ENCODE measurements at regions not wholly inside any gene's neighbourhood (a gene's known extent, or its start where the extent isn't known, plus 50 kb on each side); places are given as distances from the start of the nearest gene placed in this dataset.

DNA sequence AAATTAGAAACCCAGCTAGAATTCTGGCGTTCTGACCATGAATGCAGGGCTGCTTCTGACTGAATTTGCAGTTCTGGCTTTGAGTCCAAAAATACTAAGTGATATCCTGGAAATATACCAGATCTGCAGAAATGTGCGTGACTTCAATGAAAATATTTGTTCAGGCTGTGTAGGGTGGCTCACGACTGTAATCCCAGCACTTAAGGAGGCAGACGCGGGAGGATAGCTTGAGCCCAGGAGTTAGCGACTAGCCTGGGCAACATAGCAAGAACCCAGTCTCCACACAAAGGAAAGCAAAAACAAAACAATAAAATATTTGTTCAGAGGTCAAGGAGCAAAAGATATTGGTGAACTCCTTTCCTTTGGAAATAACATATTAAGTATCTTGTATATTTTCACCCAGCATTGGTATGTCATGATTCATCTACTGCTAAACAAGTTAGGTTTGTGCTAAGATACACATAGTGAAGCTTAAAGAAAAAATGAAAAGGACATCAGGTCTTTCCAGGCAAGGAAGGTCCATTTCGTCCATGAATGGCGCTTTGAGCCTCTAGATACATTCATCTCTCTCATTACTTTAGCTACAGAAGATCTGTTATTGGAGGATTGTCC, 239.2 kb downstream of the CMPK2 start (continued):
- TF ChIP-seq, protein P1, sequence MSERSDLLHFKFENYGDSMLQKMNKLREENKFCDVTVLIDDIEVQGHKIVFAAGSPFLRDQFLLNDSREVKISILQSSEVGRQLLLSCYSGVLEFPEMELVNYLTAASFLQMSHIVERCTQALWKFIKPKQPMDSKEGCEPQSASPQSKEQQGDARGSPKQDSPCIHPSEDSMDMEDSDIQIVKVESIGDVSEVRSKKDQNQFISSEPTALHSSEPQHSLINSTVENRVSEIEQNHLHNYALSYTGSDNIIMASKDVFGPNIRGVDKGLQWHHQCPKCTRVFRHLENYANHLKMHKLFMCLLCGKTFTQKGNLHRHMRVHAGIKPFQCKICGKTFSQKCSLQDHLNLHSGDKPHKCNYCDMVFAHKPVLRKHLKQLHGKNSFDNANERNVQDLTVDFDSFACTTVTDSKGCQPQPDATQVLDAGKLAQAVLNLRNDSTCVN (CRISPR knock-in tag; IDR thresholded peaks at IDR 0.05; ENCODE audit: borderline replicate concordance), result no peak
- TF ChIP-seq, protein P2, sequence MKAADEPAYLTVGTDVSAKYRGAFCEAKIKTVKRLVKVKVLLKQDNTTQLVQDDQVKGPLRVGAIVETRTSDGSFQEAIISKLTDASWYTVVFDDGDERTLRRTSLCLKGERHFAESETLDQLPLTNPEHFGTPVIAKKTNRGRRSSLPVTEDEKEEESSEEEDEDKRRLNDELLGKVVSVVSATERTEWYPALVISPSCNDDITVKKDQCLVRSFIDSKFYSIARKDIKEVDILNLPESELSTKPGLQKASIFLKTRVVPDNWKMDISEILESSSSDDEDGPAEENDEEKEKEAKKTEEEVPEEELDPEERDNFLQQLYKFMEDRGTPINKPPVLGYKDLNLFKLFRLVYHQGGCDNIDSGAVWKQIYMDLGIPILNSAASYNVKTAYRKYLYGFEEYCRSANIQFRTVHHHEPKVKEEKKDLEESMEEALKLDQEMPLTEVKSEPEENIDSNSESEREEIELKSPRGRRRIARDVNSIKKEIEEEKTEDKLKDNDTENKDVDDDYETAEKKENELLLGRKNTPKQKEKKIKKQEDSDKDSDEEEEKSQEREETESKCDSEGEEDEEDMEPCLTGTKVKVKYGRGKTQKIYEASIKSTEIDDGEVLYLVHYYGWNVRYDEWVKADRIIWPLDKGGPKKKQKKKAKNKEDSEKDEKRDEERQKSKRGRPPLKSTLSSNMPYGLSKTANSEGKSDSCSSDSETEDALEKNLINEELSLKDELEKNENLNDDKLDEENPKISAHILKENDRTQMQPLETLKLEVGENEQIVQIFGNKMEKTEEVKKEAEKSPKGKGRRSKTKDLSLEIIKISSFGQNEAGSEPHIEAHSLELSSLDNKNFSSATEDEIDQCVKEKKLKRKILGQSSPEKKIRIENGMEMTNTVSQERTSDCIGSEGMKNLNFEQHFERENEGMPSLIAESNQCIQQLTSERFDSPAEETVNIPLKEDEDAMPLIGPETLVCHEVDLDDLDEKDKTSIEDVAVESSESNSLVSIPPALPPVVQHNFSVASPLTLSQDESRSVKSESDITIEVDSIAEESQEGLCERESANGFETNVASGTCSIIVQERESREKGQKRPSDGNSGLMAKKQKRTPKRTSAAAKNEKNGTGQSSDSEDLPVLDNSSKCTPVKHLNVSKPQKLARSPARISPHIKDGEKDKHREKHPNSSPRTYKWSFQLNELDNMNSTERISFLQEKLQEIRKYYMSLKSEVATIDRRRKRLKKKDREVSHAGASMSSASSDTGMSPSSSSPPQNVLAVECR (CRISPR knock-in tag; IDR thresholded peaks at IDR 0.05; ENCODE audit: borderline replicate concordance), result no peak
- TF ChIP-seq KDM2A (CRISPR knock-in tag; IDR thresholded peaks at IDR 0.05; ENCODE audit: borderline replicate concordance, low read depth) (no peak), FOXA1 (IDR thresholded peaks at IDR 0.05) (no peak), FOXA1 (CRISPR knock-in tag; IDR thresholded peaks at IDR 0.05) (no peak)

- no peaks in the 10 kb centered on the region for H4K20me1 ChIP-seq (ENCODE audit: insufficient read depth, low read length)
- no peak overlapping the region for H2AFZ ChIP-seq (ENCODE audit: low read length)
- H3K4me2 ChIP-seq (ENCODE audit: low read depth, low read length), result no peak overlapping the region
- DNase-seq (ENCODE audit: low spot score) (no peak), FAIRE-seq (no peak), ATAC-seq (no peak)
- no peak overlapping the region for H3K4me3 ChIP-seq (replicated peaks in 1 of 3; ENCODE audit: insufficient read depth in 1 of 3, low read depth in 2 of 3, low read length in 3 of 3)
- H3K79me2 ChIP-seq (ENCODE audit: insufficient read depth, low read length), result no peaks in the 10 kb centered on the region
- in situ Hi-C loops (cut with HindIII; ENCODE audit: extremely low pct_ligation_motif_present, low pct_unique_long_range_greater_than_20kb), result no loop called here
- H3K4me1 ChIP-seq (ENCODE audit: insufficient read depth, low read length), result no peaks in the 10 kb centered on the region
- no peaks in the 10 kb centered on the region for H3K36me3 ChIP-seq (replicated peaks in 1 of 2; ENCODE audit: control insufficient read depth in 1 of 2, insufficient read depth in 2 of 2, low read length in 2 of 2)
- H3K27me3 ChIP-seq (ENCODE audit: control insufficient read depth in 1 of 2, insufficient read depth in 2 of 2, low read length in 2 of 2), result no peaks in the 10 kb centered on the region
- TF ChIP-seq SNAI1 (CRISPR knock-in tag; IDR thresholded peaks at IDR 0.05; ENCODE audit: borderline replicate concordance) (no peak), SRSF1 (optimal IDR thresholded peaks at IDR 0.05; ENCODE audit: low read depth, low read length) (no peak), ZNF180 (CRISPR knock-in tag; IDR thresholded peaks at IDR 0.05; ENCODE audit: borderline replicate concordance, low read depth) (no peak), ZNF577 (CRISPR knock-in tag; IDR thresholded peaks at IDR 0.05; ENCODE audit: borderline replicate concordance, low read depth) (no peak)
- H3K9me3 ChIP-seq (ENCODE audit: low read length), result peaks cover under 1% of the 10 kb centered on the region; the same call in 1 of the 2 replicates
- 19% methylated on average over 4 of the region's 4 CpGs for WGBS (ENCODE audit: low lambda C conversion rate)
- no TSS peak for BruUV-seq (replicated peaks)
- ChIA-PET CTCF (ENCODE audit: low intra/inter-chr PET ratio, low total read pairs) (no interaction called here), POLR2A (no interaction called here)
- H3K9ac ChIP-seq (ENCODE audit: insufficient read depth, low read depth, low read length), result no peak overlapping the region
- no peak overlapping the region for H3K27ac ChIP-seq (ENCODE audit: extremely low read length, insufficient read depth, low read length)
- intact Hi-C loops (cut with micrococcal nuclease; ENCODE audit: unreplicated experiment), result no loop called here
Observed at GRCh38 chr2:6627316-6627715, 238.4 kb downstream of the CMPK2 start.

All from HepG2 (cell line).